ENCODE measurements at regions not wholly inside any gene's neighbourhood (a gene's known extent, or its start where the extent isn't known, plus 50 kb on each side); places are given as distances from the start of the nearest gene placed in this dataset.
"Not testable (repeated sequence)": the region's sequence is repeated elsewhere in the genome, so short reads cannot be mapped to it uniquely, and the experiment has no call there.

- Histone ChIP-seq H3K4me3 (ENCODE audit: low read length) (no peak overlapping the region), H3K4me1 (ENCODE audit: control insufficient read depth, insufficient read depth, low read length) (peaks cover 2% of the 10 kb centered on the region), H3K27me3 (ENCODE audit: control insufficient read depth, insufficient read depth, low read length) (no peaks in the 10 kb centered on the region), H3K9me3 (replicated peaks; ENCODE audit: control insufficient read depth, low read depth, low read length) (no peaks in the 10 kb centered on the region), H3K36me3 (ENCODE audit: control insufficient read depth, insufficient read depth, low read length) (no peaks in the 10 kb centered on the region), H3K27ac (ENCODE audit: low read length) (no peak overlapping the region)
- DNase-seq: peak; percentile 11
- 58% methylated on average over 2 of the region's 4 CpGs for WGBS (ENCODE audit: insufficient coverage)
Measured at GRCh38 chr3:18222686-18223085, 202.5 kb downstream of the SATB1 start.

- Histone ChIP-seq H3K36me3 (ENCODE audit: control insufficient read depth, insufficient read depth, low read length) (no peaks in the 10 kb centered on the region), H3K4me1 (ENCODE audit: control insufficient read depth, insufficient read depth, low read length) (peaks cover 2% of the 10 kb centered on the region), H3K27me3 (ENCODE audit: control insufficient read depth, insufficient read depth, low read length) (no peaks in the 10 kb centered on the region), H3K9me3 (replicated peaks; ENCODE audit: control insufficient read depth, low read depth, low read length) (no peaks in the 10 kb centered on the region), H3K4me3 (ENCODE audit: low read length) (no peak overlapping the region), H3K27ac (ENCODE audit: low read length) (no peak overlapping the region)
- no peak for DNase-seq
- 82% methylated on average over 2 of the region's 7 CpGs for WGBS (ENCODE audit: insufficient coverage)
Measured at GRCh38 chr3:18217507-18218174, 207.5 kb downstream of the SATB1 start.

GRCh38 chr3:18216996-18217395 is 208.1 kb downstream of the SATB1 start:
- DNase-seq: no peak
- H3K4me3 ChIP-seq (ENCODE audit: low read length): no peak overlapping the region
- H3K27me3 ChIP-seq (ENCODE audit: control insufficient read depth, insufficient read depth, low read length): no peaks in the 10 kb centered on the region
- no peaks in the 10 kb centered on the region for H3K36me3 ChIP-seq (ENCODE audit: control insufficient read depth, insufficient read depth, low read length)
- H3K4me1 ChIP-seq (ENCODE audit: control insufficient read depth, insufficient read depth, low read length): no peaks in the 10 kb centered on the region
- H3K27ac ChIP-seq (ENCODE audit: low read length): no peak overlapping the region
- no CpG with 5 or more reads among the region's 3 CpGs for WGBS (ENCODE audit: insufficient coverage)
- H3K9me3 ChIP-seq (replicated peaks; ENCODE audit: control insufficient read depth, low read depth, low read length): no peaks in the 10 kb centered on the region

GRCh38 chr3:18215639-18216038 is 209.5 kb downstream of the SATB1 start:
- Histone ChIP-seq H3K4me1 (ENCODE audit: control insufficient read depth, insufficient read depth, low read length) (no peaks in the 10 kb centered on the region), H3K27ac (ENCODE audit: low read length) (no peak overlapping the region), H3K36me3 (ENCODE audit: control insufficient read depth, insufficient read depth, low read length) (no peaks in the 10 kb centered on the region), H3K9me3 (replicated peaks; ENCODE audit: control insufficient read depth, low read depth, low read length) (no peaks in the 10 kb centered on the region), H3K27me3 (ENCODE audit: control insufficient read depth, insufficient read depth, low read length) (no peaks in the 10 kb centered on the region), H3K4me3 (ENCODE audit: low read length) (no peak overlapping the region)
- DNase-seq: no peak

DNA sequence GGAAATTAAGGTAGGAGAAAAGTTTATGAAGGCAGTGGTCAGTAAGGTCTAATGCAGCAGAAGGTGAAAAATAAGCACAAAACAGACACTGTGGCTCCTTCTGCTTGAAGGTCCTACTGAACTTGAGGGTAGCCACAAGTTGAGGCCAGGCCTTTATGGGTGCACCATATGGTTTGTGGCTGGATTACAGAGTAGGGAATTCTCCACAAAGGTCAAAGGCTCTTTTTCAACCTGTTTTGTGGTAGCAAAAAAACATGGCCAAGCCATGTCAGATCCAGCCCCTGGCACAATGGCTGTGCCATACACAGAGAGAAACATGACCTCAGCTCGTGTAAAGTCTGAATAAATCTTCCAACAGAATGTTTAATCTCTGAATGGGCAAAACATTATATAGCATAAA is 214.0 kb downstream of the SATB1 start:
- Histone ChIP-seq H3K36me3 (ENCODE audit: control insufficient read depth, insufficient read depth, low read length) (no peaks in the 10 kb centered on the region), H3K4me3 (ENCODE audit: low read length) (no peak overlapping the region), H3K27ac (ENCODE audit: low read length) (no peak overlapping the region), H3K27me3 (ENCODE audit: control insufficient read depth, insufficient read depth, low read length) (no peaks in the 10 kb centered on the region), H3K4me1 (ENCODE audit: control insufficient read depth, insufficient read depth, low read length) (no peaks in the 10 kb centered on the region), H3K9me3 (replicated peaks; ENCODE audit: control insufficient read depth, low read depth, low read length) (no peaks in the 10 kb centered on the region)
- no peak for DNase-seq
- no CpG with 5 or more reads among the region's 1 CpG for WGBS (ENCODE audit: insufficient coverage)

- no peaks in the 10 kb centered on the region for H3K27me3 ChIP-seq (ENCODE audit: control insufficient read depth, insufficient read depth, low read length)
- peak; percentile 21 for DNase-seq
- no peak overlapping the region for H3K27ac ChIP-seq (ENCODE audit: low read length)
- WGBS (ENCODE audit: insufficient coverage): no CpG with 5 or more reads among the region's 3 CpGs
- no peak overlapping the region for H3K4me3 ChIP-seq (ENCODE audit: low read length)
- no peaks in the 10 kb centered on the region for H3K9me3 ChIP-seq (replicated peaks; ENCODE audit: control insufficient read depth, low read depth, low read length)
- H3K4me1 ChIP-seq (ENCODE audit: control insufficient read depth, insufficient read depth, low read length): no peaks in the 10 kb centered on the region
- H3K36me3 ChIP-seq (ENCODE audit: control insufficient read depth, insufficient read depth, low read length): no peaks in the 10 kb centered on the region
Measured at GRCh38 chr3:18208856-18209255, 216.3 kb downstream of the SATB1 start.

GRCh38 chr3:18208091-18208490 is 217.0 kb downstream of the SATB1 start:
- no peak overlapping the region for H3K4me3 ChIP-seq (ENCODE audit: low read length)
- no peaks in the 10 kb centered on the region for H3K4me1 ChIP-seq (ENCODE audit: control insufficient read depth, insufficient read depth, low read length)
- WGBS (ENCODE audit: insufficient coverage): 80% methylated on average over 2 of the region's 2 CpGs
- H3K27me3 ChIP-seq (ENCODE audit: control insufficient read depth, insufficient read depth, low read length): no peaks in the 10 kb centered on the region
- no peaks in the 10 kb centered on the region for H3K9me3 ChIP-seq (replicated peaks; ENCODE audit: control insufficient read depth, low read depth, low read length)
- no peaks in the 10 kb centered on the region for H3K36me3 ChIP-seq (ENCODE audit: control insufficient read depth, insufficient read depth, low read length)
- DNase-seq: no peak
- no peak overlapping the region for H3K27ac ChIP-seq (ENCODE audit: low read length)

DNA sequence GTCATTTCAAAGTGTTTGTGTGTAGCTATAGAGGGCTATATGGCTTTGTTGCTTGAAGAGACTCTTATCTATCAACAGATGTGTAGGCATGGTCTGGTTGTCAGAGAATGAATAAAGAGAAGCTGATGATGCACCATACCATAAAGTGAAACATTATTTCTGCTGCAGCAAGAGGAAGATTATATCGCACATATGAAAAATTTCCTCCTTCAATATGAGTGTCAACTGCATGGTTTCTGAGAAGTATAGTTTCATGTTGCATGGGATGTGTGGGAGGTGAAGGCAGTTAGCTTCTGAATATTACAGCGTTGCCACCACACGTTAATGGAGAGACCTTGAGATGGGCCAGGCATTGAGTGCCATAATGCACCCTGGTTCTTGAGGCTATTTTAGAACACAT is 217.9 kb downstream of the SATB1 start:
- no peak for DNase-seq
- no peaks in the 10 kb centered on the region for H3K9me3 ChIP-seq (replicated peaks; ENCODE audit: control insufficient read depth, low read depth, low read length)
- H3K36me3 ChIP-seq (ENCODE audit: control insufficient read depth, insufficient read depth, low read length): no peaks in the 10 kb centered on the region
- H3K27ac ChIP-seq (ENCODE audit: low read length): no peak overlapping the region
- H3K4me1 ChIP-seq (ENCODE audit: control insufficient read depth, insufficient read depth, low read length): no peaks in the 10 kb centered on the region
- no CpG with 5 or more reads among the region's 3 CpGs for WGBS (ENCODE audit: insufficient coverage)
- no peaks in the 10 kb centered on the region for H3K27me3 ChIP-seq (ENCODE audit: control insufficient read depth, insufficient read depth, low read length)
- H3K4me3 ChIP-seq (ENCODE audit: low read length): no peak overlapping the region

DNA sequence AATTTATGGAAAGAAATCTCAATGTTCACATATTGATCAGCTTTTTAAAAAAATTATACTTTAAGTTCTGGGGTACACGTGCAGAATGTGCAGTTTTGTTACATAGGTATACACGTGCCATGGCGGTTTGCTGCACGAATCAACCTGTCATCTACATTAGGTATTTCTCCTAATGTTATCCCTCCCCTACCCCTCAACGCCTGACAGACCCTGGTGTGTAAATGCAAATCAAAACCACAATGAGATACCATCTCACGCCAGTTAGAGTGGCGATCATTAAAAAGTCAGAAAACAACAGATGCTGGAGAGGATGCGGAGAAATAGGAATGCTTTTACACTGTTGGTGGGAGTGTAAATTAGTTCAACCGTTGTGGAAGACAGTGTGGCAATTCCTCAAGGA is 219.4 kb downstream of the SATB1 start:
- not testable (repeated sequence) for H3K9me3 ChIP-seq (replicated peaks; ENCODE audit: control insufficient read depth, low read depth, low read length); H3K4me3 ChIP-seq (ENCODE audit: low read length); H3K27ac ChIP-seq (ENCODE audit: low read length); H3K4me1 ChIP-seq (ENCODE audit: control insufficient read depth, insufficient read depth, low read length); DNase-seq; H3K27me3 ChIP-seq (ENCODE audit: control insufficient read depth, insufficient read depth, low read length); H3K36me3 ChIP-seq (ENCODE audit: control insufficient read depth, insufficient read depth, low read length)
- WGBS (ENCODE audit: insufficient coverage): 100% methylated on average over 3 of the region's 9 CpGs

- Histone ChIP-seq H3K27me3 (ENCODE audit: control insufficient read depth, insufficient read depth, low read length) (no peaks in the 10 kb centered on the region), H3K4me1 (ENCODE audit: control insufficient read depth, insufficient read depth, low read length) (no peaks in the 10 kb centered on the region), H3K27ac (ENCODE audit: low read length) (no peak overlapping the region), H3K9me3 (replicated peaks; ENCODE audit: control insufficient read depth, low read depth, low read length) (peaks cover 6% of the 10 kb centered on the region), H3K36me3 (ENCODE audit: control insufficient read depth, insufficient read depth, low read length) (no peaks in the 10 kb centered on the region), H3K4me3 (ENCODE audit: low read length) (no peak overlapping the region)
- DNase-seq: no peak
Measured at GRCh38 chr3:18201315-18201714, 223.8 kb downstream of the SATB1 start.

- H3K9me3 ChIP-seq (replicated peaks; ENCODE audit: control insufficient read depth, low read depth, low read length): peaks cover 6% of the 10 kb centered on the region
- H3K36me3 ChIP-seq (ENCODE audit: control insufficient read depth, insufficient read depth, low read length): no peaks in the 10 kb centered on the region
- no peaks in the 10 kb centered on the region for H3K27me3 ChIP-seq (ENCODE audit: control insufficient read depth, insufficient read depth, low read length)
- no peak for DNase-seq
- H3K4me3 ChIP-seq (ENCODE audit: low read length): no peak overlapping the region
- H3K4me1 ChIP-seq (ENCODE audit: control insufficient read depth, insufficient read depth, low read length): no peaks in the 10 kb centered on the region
- H3K27ac ChIP-seq (ENCODE audit: low read length): no peak overlapping the region
Measured at GRCh38 chr3:18199757-18200156, 225.4 kb downstream of the SATB1 start.

All from muscle of leg (tissue), 3 donors.